HG03097 (cell line): ENCODE measurements at regions not wholly inside any gene's neighbourhood (a gene's known extent, or its start where the extent isn't known, plus 50 kb on each side); places are given as distances from the start of the nearest gene placed in this dataset.
"Not testable (repeated sequence)": the region's sequence is repeated elsewhere in the genome, so short reads cannot be mapped to it uniquely, and the experiment has no call there.

Source experiments
- ATAC-seq: cut with Tn5 transposase; IDR thresholded peaks from one replicate; pipeline ENCODE4 v1.9.1; 2021; ENCODE audit not compliant: unreplicated experiment, low FRiP score

DNA sequence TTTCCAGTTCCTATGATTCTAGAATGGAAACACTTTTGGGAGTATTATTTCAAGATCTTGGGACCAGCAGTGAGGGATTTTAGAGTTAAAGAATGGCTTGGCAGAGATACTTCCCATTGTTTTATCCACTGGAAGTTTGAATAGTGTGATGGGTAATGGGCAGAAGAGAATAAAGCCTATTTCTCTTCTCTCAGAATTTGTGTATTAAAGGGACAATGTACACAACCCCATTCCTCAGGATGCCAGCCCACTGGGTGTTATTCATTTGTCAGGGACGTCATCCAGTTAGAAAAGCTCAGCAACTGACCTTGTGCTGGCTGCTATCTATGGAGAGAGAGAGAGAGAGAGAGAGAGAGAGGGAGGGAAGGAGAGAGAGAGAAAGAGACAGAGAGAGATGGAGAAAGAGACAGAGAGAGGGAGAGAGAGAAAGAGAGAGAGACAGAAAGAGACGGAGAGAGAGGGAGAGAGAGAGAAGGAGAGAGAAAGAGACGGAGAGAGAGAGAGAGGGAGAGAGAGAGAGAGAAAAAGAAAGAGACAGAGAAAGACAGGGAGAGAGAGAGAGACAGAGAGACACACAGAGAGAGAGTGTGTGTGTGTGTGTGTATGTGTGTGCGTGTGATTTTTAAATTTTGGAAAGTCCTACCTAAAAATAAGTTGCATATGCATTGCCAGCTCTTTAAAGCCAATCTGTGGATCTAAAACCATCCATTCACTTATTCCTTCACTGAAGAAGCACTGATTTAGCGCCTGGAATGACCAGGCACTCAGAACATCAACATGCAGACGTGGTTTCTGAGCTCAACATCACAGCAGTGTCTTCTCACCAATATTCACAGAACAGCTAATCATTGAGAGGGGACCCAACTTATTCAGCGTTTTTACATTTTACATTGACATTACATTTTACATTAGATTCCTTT is 388.8 kb downstream of the THBS2 start:
- no peak for ATAC-seq

DNA sequence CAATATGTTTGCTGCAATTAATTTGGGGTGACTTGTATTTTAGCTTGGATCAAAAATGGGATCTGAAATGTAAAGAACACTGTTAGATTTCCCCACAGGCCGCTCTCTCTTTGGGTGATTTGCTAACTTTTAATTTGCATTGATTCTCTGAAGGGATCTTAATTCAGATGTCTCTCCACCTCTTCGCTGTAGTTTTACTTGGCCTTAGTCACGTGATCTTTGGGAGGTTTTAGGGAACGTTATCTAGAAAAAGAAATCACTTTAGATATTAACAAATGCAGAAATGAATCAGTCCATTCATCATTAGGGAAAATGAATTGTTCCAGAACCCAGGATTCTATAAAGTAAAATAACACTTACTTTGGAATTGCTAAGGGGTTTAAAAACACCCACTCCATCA is 390.2 kb downstream of the THBS2 start:
- no peak for ATAC-seq

DNA sequence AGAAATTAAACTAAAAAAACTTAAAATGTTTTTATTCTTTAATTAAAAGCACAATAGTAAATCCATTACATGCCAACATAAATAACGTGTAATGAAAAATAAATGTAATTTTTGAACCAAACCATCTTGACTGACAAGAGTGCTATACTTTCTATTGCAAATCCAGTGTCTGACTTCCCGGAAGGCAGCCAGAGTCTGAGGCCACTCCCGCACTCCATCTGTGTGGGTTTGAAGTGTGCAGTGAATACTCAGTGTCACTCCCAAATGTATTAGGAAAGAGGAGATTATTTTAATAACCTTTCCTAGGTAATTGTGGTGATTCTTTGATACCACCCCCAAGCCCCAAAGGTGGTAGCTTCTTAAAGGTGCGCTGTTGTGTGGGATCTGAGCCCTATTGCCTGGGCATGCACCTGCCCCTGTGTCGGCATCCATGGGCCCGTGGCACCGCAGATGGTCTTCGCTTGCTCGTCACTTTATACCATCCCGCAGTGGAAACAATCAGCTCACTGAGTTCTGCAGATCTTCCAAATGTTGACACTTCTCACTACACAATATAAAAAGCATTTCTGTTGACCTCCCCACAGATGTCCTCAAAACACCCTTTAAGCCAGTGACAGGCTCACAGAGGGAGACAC is 391.2 kb downstream of the THBS2 start:
- ATAC-seq: no peak

DNA sequence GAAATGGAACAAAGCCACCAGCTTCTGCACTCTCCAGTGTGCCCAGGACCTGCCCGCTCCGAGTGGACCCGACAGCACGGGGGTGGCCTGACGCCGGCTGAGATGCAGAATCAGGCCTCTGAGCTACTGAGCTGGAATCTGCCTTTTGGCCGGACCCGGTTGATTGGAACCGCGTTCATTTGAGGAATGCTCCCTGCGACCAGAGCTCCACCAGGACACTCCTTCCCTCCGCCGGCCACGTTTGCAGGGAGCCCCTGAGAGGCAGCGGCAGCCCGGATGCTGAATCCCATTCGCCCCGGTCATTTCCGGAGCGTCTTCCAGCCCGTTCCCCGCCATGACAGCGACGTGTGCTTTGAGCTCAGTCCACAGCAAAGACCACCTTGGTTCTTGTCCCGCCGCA is 392.7 kb downstream of the THBS2 start:
- no peak for ATAC-seq

DNA sequence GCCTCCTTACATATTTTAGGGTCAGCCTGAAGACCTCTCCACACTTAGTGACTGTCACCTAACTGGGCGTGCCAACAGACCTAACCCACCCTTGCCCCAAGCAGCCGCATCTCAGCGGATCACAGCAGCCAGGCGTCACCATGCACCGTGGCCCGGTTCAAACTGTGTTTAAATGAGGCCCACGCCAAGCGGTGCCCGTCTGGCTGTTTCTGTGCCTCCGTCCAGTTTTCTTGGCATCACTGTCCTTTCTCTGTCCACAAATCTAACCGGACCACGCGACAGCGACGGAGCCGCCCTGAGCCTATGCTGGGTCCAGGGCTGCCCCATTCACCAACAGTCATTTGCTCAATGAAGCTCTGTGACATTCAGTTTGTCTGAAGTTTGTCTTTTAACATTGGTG is 393.3 kb downstream of the THBS2 start:
- ATAC-seq: no peak

DNA sequence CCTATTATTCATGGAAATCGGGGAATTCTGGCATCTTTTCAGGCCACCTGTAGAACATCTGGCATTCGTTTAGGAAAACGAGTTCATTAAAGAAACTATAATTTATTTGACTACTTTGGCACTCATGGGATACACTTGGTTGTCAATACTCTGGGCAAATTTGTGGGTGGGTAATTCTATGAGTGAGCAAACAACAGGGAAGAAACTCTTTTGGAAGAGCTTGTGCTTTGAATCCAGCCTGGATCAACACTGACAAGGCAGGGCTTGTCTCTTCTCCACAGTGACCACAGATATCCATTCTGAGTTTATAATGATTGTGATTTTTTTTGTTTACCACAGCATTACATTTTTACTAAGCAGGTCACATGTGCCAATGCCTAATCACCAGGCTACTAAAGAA is 394.7 kb downstream of the THBS2 start:
- no peak for ATAC-seq

DNA sequence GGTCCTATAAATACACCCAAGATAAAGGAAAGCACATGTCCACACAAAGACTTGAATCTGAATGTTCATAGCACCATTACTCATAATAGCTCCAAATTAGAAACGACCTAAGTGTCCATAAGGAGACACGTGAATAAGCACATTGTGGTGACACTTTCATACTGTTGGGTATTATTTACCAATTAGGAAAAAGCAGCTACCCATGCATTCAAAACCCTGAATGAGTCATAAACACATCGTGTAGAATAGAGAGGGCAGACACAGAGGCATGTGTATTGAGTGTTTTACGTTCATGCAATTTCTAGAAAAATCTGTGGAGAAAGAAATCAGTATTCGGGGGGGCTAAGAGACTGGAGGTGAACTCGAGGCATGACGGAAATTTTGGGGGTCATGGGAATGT is 396.7 kb downstream of the THBS2 start:
- ATAC-seq: no peak

DNA sequence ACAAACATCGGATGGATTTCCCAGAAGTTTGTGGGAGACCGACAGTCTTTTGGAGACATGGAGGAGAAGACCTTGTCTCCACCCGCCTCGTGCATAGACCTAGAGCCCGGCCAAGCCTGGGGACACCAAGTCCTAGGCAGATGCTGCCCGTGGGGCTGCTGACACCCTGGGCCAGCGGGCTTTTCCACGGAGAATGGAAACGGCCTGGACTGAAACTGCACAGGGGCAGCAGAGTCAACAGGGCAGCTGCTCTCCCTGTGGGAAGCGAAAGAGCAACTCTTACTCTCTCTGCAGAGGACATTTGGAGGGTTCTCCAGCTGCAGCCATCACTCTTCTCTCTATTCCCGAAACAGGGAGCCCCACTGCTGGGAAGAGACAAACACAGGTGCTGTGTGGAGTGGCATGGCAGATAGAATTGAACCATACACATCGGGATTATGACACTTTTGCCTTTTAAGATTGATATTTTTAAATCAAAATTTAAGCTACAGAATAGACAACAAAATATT is 401.2 kb downstream of the THBS2 start:
- ATAC-seq: no peak

DNA sequence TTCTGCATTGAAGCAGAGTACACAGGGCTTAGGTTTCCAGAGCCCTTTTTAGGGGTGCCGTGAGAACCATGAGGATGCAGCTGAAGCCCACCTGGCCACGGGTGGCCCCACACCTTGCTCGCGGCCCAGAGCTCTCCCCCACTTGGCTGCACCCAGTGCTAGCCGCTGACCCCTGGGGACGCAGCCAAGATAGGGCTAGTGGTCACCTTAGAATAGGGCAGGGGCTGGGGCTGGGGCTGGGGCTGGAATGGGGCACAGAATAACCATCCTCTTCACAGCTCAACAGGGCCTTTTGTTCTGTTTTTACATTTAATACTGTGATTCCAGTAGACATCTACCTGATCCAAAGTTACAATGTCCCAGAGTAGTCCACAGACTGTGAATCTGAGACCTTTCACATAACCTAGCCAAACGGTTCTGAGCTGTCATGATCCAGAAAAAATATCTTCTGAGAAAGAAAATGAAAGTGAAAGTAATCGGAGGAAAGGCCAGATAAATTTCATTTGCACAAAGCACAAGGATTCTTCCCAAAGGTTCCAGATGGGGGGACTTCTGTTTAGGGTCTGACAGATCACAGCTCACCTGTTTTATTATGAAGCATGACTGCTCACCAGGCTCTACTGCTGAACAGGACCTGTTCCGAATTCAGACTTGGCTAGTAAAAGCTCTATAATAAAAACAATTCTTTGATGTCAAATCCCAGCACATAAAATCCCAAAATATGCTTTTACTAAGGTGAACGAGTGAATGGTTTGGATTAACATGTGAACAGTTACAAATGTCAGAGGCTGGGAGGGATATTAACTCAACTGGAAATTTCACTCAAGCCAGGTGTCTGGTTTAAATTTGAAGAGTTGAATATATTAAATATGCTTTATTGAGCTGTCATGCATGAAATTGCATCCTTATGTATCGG is 401.9 kb downstream of the THBS2 start:
- ATAC-seq: no peak

DNA sequence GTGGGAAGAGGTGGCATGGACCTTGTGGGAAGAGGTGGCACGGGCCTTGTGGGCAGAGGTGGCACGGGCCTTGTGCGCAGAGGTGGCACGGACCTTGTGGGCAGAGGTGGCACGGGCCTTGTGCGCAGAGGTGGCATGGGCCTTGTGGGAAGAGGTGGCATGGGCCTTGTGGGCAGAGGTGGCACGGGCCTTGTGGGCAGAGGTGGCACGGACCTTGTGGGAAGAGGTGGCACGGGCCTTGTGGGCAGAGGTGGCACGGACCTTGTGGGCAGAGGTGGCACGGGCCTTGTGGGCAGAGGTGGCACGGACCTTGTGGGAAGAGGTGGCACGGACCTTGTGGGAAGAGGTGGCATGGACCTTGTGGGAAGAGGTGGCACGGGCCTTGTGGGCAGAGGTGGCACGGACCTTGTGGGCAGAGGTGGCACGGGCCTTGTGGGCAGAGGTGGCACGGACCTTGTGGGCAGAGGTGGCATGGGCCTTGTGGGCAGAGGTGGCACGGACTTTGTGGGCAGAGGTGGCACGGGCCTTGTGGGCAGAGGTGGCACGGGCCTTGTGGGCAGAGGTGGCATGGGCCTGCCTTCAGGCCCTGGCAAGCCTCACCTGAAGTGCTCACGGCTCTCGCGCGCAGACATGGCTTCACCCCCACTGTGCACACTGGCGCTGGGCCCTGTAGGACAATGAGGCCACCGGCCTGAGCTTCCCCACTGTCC is 403.5 kb downstream of the THBS2 start:
- not testable (repeated sequence) for ATAC-seq

DNA sequence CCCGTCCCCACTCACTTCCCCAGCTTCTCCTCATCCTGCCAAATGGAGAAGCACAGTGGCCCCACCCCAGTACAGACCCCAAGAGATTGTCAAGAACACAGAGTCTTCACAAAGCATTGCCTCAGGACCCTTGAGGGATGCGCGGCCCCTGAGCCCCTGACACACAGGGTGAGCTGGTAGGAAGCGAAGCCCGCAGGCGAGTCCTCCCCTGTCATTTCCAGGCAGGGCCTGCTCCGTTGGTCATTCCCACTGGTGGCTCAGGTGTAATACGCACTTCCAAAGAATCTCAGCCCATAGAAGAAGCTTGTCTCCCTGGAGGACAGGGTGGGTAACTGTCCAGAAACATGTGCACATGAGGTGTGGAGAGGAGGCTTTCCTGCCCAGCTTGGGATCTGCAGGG is 404.2 kb downstream of the THBS2 start:
- ATAC-seq: no peak

DNA sequence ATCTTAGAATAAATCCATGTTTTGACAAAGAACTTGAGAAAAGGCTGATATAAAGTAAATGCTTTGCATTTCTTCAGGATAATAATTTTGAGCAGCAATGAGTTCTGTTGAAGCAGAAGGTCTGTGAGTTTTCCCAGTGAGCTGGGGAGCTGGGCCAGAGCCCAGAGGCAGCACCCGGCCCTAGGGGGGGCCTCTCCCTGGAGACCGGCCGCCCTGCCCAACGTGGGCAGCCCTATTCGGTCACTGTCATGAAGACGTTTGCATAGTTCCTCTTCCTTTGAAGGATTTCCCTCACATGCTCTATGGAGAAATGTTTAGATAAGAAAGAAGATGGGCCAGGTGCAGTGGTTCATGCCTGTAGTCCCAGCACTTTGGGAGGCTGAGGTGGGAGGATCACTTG is 404.8 kb downstream of the THBS2 start:
- ATAC-seq: no peak

DNA sequence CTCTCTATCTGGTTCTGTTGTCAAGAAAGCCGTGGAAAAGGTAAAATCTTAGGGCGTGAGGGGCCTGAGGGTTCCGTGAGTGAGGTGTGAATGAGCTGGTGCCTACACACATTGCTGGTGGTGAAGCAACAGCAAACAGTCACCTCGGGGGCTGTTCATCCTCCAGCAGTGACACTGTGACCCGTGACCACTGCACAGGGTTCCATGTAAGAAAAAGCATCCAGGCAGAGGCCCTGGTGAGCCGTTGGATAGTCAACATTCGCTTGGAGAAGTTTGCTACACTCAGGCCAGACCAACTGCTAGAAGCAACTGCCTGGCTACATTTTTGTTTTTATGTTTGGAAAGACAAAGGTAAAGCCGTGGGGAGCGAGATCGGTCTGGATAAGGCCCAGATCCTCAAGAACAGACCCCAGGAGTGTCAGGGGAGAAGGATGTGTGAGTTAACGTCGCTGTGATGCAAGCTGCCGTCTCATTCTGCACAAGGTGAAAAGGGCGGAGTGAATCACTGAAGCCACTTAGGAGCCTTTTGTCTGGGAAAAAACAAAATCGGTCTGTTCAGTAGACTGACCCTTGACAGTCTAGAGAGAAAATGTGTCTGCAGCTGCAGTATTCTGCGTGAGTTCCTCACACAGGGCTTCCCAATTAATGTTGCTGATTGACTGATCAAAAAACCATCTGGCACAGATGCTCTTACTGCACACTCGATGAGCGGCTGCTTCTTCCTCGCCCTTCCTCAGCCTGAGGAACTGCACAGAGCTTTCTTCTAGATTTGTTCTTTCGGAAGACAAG is 404.0 kb downstream of the SMOC2 start:
- ATAC-seq: no peak

DNA sequence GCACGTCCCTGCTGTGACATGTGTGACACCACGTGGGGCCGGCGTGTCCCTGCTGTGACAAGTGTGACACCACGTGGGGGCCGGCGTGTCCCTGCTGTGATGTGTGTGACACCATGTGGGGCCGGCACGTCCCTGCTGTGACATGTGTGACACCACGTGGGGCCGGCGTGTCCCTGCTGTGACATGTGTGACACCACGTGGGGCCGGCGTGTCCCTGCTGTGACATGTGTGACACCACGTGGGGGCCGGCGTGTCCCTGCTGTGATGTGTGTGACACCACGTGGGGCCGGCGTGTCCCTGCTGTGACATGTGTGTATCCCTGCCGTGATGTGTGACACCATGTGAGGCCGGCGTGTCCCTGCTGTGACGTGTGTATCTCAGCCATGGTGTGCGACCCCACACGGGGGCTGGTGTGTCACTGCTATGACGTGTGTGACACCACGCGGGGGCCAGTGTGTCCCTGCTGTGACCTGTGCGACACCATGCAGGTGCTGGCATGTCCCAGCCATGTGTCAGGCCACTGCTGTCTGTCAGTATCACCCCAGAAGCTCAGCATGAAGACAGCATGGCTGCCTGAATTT is 401.7 kb downstream of the SMOC2 start:
- ATAC-seq: not testable (repeated sequence)

DNA sequence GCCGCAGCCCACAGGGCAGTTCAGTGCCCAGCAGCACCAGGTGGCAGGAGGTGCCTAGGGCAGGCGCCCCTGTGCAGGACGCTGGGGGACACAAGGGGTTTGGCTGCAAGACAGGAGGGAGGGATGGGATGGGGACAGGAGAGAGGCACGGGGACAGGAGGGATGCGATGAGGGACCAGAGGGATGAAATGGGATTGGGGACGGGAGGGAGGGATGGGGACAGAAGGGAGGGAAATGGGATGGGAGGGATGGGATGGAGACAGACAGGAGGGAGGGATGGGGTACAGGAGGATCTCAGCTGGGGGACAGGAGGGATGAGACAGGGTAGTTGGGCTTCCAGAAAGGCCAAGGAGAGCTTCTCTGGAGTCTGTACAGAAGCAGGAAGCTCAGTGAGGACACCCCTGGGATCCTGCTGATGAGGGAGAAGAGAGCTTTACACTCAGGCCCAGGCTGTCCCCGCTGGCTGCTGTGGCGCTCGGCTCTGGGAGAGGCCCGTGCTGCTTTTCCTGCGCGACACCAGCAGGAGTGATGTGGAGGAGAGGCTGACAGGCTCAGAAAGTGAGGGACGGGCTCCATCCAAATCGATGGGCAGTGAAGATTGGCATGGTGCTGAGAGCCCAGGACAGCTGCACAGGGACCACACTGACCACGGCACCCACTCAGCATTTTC is 400.8 kb downstream of the SMOC2 start:
- no peak for ATAC-seq

DNA sequence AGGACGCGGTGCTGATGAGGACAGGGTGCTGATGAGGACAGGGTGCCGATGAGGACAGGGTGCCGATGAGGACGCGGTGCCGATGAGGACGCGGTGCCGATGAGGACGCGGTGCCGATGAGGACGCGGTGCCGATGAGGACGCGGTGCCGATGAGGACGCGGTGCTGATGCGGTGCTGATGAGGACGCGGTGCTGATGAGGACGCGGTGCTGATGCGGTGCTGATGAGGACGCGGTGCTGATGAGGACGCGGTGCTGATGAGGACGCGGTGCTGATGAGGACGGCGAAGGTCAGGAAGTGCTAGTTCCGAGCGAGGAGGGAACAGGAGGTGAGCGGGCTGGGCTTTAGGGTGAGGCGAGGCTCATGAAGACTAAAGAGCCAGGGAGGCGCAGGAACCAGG is 399.9 kb downstream of the SMOC2 start:
- ATAC-seq: not testable (repeated sequence)

DNA sequence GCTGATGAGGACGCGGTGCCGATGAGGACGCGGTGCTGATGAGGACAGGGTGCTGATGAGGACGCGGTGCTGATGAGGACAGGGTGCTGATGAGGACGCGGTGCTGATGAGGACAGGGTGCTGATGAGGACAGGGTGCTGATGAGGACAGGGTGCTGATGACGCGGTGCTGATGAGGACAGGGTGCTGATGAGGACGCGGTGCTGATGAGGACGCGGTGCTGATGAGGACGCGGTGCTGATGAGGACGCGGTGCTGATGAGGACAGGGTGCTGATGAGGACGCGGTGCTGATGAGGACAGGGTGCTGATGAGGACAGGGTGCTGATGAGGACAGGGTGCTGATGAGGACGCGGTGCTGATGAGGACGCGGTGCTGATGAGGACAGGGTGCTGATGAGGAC is 399.3 kb downstream of the SMOC2 start:
- ATAC-seq: not testable (repeated sequence)

DNA sequence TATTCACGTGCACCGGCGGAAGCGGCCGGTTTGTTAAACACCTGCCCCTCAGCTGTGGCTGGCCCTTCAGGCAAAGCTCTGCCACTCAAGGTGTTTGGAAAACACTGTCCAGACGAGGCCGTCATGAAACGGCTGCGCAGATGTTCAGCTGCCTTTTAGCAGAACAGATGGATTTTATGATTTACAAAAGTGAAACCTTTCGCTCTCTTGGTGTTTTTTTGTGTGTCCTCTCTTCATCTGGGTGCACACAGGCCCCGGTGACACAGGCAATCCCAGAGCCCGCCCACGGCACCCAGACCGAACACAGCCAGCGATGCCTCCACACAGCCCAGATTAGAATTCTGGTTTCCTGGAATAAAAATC is 397.0 kb downstream of the SMOC2 start:
- no peak for ATAC-seq
